ENCODE measurements at regions not wholly inside any gene's neighbourhood (a gene's known extent, or its start where the extent isn't known, plus 50 kb on each side); places are given as distances from the start of the nearest gene placed in this dataset.

GRCh38 chr12:59839514-59839913 lies 243.7 kb downstream of the SLC16A7 start:
- DNase-seq: no peak

GRCh38 chr12:59843260-59843843 lies 247.5 kb downstream of the SLC16A7 start:
- no peak for DNase-seq

GRCh38 chr12:59844750-59845149 lies 248.9 kb downstream of the SLC16A7 start:
- no peak for DNase-seq

GRCh38 chr12:59845293-59845692 lies 249.5 kb downstream of the SLC16A7 start:
- no peak for DNase-seq

- DNase-seq: no peak
Measured at GRCh38 chr12:59847127-59847526, 251.3 kb downstream of the SLC16A7 start.

- DNase-seq: no peak
Measured at GRCh38 chr12:59850268-59850667, 254.4 kb downstream of the SLC16A7 start.

- no peak for DNase-seq
Measured at GRCh38 chr12:59858508-59859170, 262.8 kb downstream of the SLC16A7 start.

GRCh38 chr12:59859171-59859510 lies 263.3 kb downstream of the SLC16A7 start:
- DNase-seq: no peak

- DNase-seq: no peak
Measured at GRCh38 chr12:59861635-59862034, 265.8 kb downstream of the SLC16A7 start.

GRCh38 chr12:59867055-59867454 lies 271.2 kb downstream of the SLC16A7 start:
- DNase-seq: no peak

GRCh38 chr12:59867689-59868088 lies 271.9 kb downstream of the SLC16A7 start:
- no peak for DNase-seq

GRCh38 chr12:59871779-59872178 lies 275.9 kb downstream of the SLC16A7 start:
- no peak for DNase-seq

GRCh38 chr12:59873136-59873535 lies 277.3 kb downstream of the SLC16A7 start:
- no peak for DNase-seq

GRCh38 chr12:59874781-59875180 lies 279.0 kb downstream of the SLC16A7 start:
- DNase-seq: no peak

GRCh38 chr12:59886131-59886733 lies 290.4 kb downstream of the SLC16A7 start:
- no peak for DNase-seq

- DNase-seq: no peak
Measured at GRCh38 chr12:59887178-59887577, 291.3 kb downstream of the SLC16A7 start.

GRCh38 chr12:59890896-59891579 lies 295.2 kb downstream of the SLC16A7 start:
- no peak for DNase-seq

GRCh38 chr12:59895166-59895775 lies 299.4 kb downstream of the SLC16A7 start:
- no peak for DNase-seq

- DNase-seq: no peak
Measured at GRCh38 chr12:59904874-59905521, 309.2 kb downstream of the SLC16A7 start.

- DNase-seq: no peak
Measured at GRCh38 chr12:59911516-59911915, 315.7 kb downstream of the SLC16A7 start.

GRCh38 chr12:59916988-59917387 lies 321.2 kb downstream of the SLC16A7 start:
- no peak for DNase-seq

GRCh38 chr12:59927032-59927431 lies 331.2 kb downstream of the SLC16A7 start:
- DNase-seq: no peak

- DNase-seq: no peak
Measured at GRCh38 chr12:59928416-59928815, 332.6 kb downstream of the SLC16A7 start.

Measured in activated naive CD4-positive, alpha-beta T cell treated with Interleukin-2 at 50 U/mL for 16 hours (primary cell).